Esophagus muscularis mucosa (tissue), 4 donors: ENCODE measurements at regions not wholly inside any gene's neighbourhood (a gene's known extent, or its start where the extent isn't known, plus 50 kb on each side); places are given as distances from the start of the nearest gene placed in this dataset.

Experiments
- EP300 ChIP-seq: sonication (generic); formaldehyde crosslinking; IDR thresholded peaks from one replicate; pipeline ENCODE4 v1.6.1; 2017; ENCODE audit warnings: antibody characterized with exemption
- POLR2A ChIP-seq: fragments of 450-650 bp; IDR thresholded peaks from one replicate; pipeline ENCODE4 v1.6.1; 2017; ENCODE audit warnings: antibody characterized with exemption, moderate library complexity, mild to moderate bottlenecking, low read depth
- POLR2AphosphoS5 ChIP-seq, 2 donors: sonication (generic); formaldehyde crosslinking; IDR thresholded peaks; one replicate each; pipeline ENCODE4 v1.6.1; 2017; ENCODE audit warnings: antibody characterized with exemption in 2 of 2
- TF ChIP-seq, protein P1 (sequence below), 3 experiments: fragments of 200-600 bp in 2 of 3; fragments of 450-650 bp in 1 of 3; sonication (generic) in 2 of 3; IDR thresholded peaks; one replicate each; pipeline ENCODE4 v1.5.1; 2017 to 2019; ENCODE audit warnings: antibody characterized with exemption in 3 of 3, mild to moderate bottlenecking in 2 of 3, moderate library complexity in 1 of 3

GRCh38 chr2:58731488-58731869 lies 490.4 kb upstream of the FANCL start:
- no peak for TF ChIP-seq EP300
- TF ChIP-seq, protein P1, sequence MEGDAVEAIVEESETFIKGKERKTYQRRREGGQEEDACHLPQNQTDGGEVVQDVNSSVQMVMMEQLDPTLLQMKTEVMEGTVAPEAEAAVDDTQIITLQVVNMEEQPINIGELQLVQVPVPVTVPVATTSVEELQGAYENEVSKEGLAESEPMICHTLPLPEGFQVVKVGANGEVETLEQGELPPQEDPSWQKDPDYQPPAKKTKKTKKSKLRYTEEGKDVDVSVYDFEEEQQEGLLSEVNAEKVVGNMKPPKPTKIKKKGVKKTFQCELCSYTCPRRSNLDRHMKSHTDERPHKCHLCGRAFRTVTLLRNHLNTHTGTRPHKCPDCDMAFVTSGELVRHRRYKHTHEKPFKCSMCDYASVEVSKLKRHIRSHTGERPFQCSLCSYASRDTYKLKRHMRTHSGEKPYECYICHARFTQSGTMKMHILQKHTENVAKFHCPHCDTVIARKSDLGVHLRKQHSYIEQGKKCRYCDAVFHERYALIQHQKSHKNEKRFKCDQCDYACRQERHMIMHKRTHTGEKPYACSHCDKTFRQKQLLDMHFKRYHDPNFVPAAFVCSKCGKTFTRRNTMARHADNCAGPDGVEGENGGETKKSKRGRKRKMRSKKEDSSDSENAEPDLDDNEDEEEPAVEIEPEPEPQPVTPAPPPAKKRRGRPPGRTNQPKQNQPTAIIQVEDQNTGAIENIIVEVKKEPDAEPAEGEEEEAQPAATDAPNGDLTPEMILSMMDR (IDR thresholded peaks at IDR 0.05): no peak
- TF ChIP-seq POLR2A: no peak
- no peak for TF ChIP-seq POLR2AphosphoS5 (IDR thresholded peaks at IDR 0.05)
